ENCODE measurements at regions not wholly inside any gene's neighbourhood (a gene's known extent, or its start where the extent isn't known, plus 50 kb on each side); places are given as distances from the start of the nearest gene placed in this dataset.

- TF ChIP-seq HDGF (IDR thresholded peaks at IDR 0.05; ENCODE audit: borderline replicate concordance) (no peak), NFRKB (IDR thresholded peaks at IDR 0.05) (no peak), ARNT (IDR thresholded peaks at IDR 0.05) (no peak), ELF4 (IDR thresholded peaks at IDR 0.05) (no peak), SP1 (IDR thresholded peaks at IDR 0.05) (no peak), SUZ12 (IDR thresholded peaks at IDR 0.05) (no peak), CTBP1 (IDR thresholded peaks at IDR 0.05; ENCODE audit: borderline replicate concordance) (no peak), BHLHE40 (IDR thresholded peaks at IDR 0.05; ENCODE audit: borderline replicate concordance) (no peak), FOXM1 (IDR thresholded peaks at IDR 0.05; ENCODE audit: borderline replicate concordance) (no peak), TARDBP (IDR thresholded peaks at IDR 0.05) (no peak)
Measured at GRCh38 chr1:116847190-116847589, 62.5 kb upstream of the PTGFRN start.

Measured in HEK293T (cell line).